Muscle of arm (tissue), 1 donor: ENCODE measurements at regions not wholly inside any gene's neighbourhood (a gene's known extent, or its start where the extent isn't known, plus 50 kb on each side); places are given as distances from the start of the nearest gene placed in this dataset.
"Not testable (repeated sequence)": the region's sequence is repeated elsewhere in the genome, so short reads cannot be mapped to it uniquely, and the experiment has no call there.

Experiments
- DNase-seq: peaks from one replicate; pipeline ENCODE4 v3.0.0-alpha.2; 2013

DNA sequence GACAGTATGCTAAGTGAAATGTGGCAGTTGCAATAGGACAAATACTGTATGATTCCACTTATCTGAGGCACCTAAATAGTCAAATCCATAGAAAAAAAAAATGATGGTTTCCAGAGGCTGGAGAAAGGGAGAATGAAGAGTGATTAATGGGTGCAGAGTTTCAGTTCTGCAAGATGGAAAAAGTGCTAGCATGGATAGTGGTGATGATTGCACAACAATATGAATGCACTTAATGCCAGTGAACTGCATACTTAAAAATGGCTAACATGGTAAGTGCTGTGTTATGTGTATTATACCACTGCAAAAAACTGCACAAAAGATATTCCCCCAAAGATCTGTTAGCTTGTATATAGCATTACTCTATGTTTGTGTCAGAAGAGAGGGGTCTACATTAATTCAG lies 185.4 kb downstream of the INHBB start:
- DNase-seq = no peak

DNA sequence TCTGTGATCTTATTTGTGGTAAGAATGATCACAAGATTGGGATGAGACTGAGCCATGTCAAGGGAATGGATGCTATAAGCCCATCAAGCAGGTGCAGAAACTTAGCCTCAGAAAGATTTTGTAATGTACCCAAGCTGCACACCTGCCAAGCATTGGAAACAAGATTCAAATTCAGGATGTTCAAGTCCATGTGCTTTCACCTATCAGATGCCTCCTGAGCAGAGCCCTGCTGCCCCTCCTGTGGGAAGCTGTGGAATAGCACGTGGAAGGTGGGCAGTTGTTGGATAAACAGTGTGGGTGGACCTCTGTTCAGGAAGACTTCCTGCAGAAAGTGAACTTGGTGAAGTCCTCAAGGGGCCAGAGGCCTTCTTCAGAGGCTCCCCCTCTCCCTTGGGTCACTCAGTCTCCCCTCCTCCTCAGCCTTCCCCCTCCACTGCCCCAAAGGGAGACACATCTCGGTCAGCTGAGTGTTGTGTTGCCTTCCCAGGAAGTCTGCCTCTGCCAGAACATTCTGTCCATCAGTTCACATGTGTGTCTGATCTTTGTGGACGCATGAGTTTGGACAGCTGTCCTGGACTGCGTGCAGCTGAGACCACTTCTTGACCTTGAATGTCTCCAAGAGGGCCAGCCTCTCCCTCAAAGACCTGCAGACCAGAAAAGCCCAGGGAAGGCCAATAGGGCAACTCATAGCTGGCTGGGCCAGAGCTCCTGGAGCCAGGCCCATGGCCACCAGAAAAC lies 186.1 kb downstream of the INHBB start:
- no peak for DNase-seq

DNA sequence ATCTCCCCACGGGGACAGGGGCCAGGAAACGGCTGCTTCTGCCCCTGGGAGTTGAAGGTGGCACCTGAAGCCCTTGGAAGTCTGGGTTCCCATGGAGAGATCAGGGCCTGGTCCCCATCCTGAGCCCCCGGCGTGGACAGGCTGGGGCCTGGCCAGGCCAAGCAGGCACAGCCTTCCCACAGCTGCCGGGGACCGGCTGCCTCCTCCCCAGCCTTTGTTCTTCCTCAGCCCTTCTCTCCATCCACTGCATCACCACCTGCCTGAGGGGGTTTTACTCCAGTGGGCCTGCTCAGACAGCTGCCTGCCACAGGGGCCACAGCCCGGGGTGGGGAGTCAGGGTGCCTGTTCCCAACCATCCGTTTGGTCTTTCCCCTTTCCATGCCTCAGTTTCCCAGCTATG lies 187.7 kb downstream of the INHBB start:
- DNase-seq = no peak

DNA sequence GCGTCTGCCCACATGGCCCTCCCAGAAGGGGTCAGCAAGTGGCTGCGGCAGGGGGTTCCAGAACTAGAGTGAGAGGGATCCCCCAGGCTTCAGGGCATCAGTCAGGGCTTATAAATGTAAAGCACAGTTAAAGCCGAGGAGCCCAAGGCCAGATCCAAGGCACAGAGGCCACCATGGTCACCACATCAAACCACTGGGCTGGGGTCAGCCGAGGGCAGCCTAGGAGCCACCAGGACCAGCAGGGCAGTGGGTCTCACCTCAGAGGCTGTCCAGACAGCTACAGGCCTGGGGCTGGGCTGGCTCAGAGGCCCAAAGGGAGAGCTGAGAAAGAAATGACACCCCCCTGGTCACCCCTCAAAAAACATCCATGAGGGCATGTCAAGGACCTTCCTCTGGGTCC lies 188.5 kb downstream of the INHBB start:
- no peak for DNase-seq

DNA sequence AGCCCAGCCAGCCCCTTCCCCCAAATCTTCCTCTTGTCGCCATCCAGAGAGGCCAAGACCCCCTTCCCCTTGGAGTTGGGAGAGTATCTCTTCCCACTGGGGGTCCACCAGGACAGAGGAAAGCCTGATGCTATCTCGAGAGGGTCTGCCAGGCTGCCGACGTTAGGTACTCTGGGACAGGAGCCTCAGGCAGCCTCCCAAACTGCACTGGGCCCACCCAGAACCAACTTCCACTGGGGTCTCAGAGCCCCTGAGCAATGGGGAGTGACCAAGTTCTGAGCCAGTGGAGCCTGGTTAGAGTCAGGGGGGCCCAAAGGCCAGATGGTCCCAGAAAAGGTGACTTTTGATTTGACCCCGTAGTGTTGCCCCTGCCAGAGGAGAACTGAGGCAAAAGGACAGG lies 189.1 kb downstream of the INHBB start:
- no peak for DNase-seq

DNA sequence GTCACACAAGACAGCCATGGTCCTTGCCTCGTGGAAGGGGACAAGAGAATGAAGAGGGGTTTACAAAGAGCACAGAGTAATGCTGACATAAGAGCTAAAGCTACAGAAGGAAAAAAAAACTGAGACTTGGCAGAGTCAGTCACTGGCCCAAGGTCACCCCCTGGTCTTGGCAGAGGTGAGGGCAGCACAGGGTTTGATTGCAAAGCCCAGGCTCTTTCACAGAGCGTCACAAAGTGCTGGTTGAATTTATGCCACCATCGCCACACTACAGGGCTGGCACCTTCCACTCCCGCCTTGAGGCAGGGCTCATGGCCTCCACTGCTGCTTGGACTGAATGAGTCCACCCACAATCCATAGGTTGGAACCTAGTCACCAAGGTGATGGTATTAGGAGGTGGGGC lies 190.2 kb downstream of the INHBB start:
- DNase-seq = no peak

DNA sequence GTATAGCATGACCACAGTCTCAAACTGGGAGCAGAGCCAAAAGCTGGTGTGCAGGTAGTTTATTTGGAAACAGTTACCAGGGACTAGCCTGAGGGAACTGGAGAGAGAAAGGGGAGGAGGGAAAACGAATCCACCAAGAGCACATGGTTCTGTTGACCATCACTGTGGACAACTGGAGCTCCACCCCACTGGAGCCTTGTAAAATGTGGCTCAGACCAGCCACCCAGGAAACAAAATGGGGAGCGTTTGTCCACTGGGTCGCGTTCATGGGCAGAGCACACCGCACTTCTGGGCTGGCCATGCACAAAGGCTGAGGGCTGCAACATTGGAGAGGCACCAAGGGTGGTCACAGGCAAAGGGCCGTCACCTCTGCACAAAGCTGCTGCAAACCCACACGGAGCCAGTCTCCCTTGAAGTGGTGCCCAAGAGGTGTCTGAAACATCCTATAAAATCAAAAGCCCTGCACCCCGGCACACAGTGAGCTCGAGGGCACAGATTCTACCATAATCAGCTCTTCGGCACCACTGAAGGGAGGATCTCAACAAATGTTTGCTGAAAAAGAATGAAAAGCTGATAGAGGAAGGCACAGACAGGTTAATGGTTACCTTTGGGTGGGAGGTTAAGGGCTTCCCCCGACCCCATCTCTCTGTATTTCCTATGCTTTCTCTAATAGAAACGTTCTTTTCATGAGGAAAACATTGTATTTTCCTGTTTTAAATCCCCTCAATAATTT lies 192.9 kb downstream of the INHBB start:
- DNase-seq = no peak

DNA sequence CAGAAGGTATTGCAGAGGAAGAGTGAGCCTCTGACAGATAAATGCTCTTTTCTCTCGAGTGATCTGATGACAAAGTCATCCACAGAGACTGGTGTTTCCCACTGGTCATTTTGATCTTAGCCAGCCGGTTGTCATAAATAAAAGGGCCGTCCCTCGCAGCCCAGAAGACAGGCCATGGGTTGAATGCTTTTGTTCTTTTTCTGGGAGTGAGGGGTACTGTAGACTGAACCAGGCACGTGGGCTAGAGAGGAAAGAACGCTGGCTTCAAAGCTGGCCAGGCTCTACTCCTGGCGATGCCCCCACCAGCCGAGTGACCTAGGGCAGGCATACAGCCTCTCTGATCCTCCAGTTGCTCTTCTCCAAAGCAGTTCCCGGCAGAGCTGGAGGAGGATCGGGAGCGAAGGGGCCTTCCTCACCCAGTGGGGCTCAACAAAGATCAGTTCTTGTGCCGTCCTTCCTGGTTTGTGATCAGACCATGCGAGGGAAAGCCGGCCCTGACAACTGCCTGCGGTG lies 193.5 kb downstream of the INHBB start:
- no peak for DNase-seq

DNA sequence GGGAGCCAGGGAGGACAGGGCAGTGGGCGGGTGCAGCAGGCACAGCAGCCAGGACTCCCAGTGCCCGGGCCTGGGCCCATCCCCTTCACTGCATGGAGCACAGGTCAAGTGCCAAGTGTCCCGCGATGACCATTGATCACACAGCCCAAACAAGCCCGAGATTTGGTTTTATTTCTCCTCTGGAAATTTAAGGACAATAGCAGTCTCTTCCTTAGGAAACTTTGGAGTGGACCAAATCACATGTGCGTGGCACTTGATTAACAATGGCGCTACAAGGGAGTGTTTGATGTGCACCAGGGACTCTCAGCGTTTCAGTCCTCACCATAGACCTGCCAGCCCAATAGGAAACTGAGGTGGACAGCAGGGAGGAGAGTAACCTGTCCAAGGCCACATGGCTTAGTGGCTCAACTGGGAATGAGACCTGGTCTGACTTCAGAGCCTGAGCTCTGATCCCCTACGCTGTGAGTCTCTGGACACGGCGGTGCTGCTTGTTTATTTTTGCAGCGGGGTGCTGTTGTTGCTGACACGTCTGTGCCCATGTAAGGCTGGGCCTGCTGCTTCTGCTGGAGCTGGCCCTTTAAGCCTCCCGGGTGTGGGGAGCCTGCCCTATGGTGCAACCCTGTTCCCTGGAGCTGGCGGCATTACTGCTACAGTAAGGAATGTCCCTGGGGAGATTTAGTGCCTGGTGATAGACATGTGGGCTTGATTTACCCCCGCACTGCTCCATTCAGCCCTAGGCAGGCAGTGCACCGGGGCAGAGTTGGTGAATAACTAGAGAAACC lies 194.2 kb downstream of the INHBB start:
- DNase-seq = no peak

DNA sequence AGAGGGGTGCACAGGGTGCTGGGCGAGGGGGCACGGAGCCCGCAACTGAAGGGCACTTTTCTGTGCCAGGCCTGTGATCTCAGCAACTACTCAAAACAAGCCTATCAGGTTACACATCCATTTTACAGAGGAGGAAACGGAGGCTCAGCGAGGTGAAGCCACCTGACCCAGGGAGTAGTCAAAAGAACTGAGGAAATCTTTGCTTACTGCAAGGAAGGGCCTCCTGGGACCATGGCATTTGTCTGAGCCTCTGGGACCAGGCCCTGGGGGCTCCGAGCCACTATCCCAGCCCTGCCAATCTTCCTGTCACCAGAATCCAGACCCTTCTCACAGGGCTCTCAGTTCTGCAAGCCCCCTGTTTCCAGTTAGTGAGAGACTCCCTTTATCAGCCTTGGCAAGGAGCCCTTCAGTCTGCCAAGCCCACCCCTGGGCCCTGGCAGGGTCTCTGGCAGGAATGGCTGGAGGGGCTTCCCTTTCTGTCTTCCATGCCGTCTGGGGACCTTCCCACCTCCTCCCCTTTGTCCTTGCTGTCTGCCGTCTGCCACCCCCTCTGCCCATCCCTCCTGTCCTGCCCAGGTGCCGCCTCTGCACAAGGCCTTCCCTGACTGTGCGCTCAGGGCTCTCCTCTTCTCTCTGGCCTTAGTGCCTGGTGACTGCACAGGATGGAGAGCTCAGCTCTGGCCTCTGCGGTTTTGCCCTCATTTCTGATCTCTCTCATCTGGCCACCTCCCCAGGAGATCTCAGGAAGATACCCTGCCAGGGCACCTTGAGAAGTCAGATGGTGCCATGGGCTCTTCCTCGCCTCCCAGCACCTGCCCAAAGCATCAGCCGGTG lies 194.7 kb upstream of the GLI2 start:
- no peak for DNase-seq

DNA sequence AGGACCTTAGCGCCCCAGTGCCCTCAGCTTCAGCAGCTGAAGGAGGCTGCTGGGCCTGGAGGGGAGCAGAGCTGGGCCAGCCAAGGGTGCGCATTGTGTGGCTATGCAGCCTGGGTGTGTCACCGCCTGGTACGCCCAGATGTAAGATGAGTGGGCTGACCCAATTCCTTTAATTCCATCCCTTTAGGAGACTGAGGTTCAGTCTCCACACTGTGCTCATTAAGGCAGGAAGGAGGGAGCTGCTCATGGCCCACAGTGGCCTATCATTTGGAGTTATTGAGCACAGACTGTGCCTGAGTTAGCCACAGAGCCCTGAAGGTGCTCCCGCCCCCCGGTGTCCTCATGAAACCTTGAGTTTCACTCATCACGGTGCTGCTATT lies 194.1 kb upstream of the GLI2 start:
- DNase-seq = no peak

DNA sequence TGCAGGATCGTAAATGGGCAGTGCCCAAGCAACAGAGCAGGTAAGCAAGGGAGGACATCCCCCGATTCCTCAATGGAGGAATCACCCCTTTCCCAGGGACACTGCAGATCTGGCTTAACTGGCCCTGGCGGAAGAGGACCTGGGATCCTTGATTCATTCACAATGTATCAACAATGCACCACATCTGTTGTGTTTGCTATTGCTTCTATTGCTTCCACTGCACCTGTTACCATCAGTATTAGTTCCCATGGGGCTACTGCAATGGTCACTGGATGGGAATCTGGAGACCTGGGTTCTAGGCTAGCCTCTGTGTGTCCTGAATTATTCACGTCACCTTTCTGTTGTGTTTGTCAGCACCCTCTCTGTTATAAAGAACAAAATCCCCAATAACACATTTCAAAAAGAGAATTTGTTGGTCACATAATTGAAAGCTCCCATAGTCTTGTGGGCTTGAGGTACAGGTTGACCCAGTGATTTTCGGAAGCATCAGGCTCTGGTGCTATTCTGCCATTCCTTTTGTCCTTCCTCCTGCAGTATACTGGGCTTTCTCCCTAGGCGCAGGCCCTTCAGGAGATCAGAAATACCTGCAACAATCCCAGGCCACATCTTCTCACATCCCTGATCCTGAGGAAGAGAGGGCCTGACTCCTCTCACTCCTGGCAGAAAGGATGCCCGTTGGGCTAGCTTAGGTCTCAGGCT lies 193.5 kb upstream of the GLI2 start:
- no peak for DNase-seq

DNA sequence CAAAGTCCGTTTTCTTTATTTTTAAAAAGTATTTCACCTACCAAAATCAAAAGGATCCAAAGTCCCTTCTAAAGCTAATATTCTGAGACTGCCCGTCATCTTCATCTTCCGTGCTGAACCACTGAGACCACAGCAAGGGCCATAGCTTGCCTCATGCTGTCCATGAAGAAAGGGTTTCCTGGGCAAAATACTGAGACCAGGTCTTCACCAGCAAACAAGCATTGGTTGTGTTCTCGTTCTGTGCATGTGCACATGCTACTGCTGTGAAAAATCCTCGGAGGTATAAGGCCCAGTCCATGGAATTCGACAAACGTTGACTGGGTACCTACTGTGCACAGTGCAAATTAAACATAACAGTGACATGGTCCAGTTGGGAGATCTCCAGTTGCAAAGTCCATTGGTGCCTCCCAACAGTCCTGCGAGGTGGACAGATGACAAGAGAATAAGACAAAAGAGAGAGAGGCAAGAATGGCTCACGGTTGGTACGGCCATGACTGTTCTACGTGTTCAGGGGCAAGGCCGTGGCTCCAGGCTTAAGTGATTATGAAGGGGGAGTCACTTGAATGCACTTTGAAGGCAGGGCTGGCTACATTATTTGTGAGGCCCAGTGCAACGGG lies 192.6 kb upstream of the GLI2 start:
- DNase-seq = no peak

DNA sequence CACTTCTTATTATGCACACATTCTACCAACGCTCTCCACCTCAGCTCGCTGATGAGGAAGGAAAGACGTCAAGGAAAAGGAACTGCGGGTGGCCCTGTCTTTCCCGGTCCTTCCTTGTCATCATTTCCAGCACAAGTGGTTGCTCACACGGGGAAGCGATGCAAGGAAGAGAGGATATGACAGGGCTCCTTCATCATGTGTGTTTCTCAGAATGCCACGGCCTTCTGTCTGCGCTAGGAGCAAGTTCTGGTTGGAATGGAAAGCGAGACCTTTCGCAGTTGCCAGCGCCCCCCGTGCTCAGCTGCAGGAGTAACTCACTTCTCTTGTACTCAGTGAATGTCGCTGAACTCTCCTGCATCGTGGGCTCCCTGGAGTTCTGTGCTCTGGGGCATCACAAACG lies 191.8 kb upstream of the GLI2 start:
- DNase-seq = no peak

DNA sequence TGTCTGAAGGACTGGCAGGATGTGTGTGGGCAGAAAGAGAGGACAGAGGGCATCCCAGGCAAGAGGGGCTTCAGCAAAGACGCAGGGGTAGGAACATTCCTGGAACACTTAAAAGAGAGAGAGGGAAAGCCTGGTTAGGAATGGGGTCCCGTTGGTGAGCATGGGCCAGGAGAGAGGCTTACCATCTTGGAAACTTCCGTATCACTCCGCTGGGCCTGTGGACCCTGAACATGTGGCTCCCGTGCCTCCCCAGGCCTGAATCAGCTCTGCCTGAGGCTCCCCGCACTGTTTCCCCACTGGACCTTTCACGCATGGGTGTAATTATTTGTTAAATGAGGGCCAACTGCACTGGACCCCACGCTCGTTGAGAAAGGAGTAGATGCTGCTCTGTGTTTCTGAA lies 191.1 kb upstream of the GLI2 start:
- DNase-seq = no peak

DNA sequence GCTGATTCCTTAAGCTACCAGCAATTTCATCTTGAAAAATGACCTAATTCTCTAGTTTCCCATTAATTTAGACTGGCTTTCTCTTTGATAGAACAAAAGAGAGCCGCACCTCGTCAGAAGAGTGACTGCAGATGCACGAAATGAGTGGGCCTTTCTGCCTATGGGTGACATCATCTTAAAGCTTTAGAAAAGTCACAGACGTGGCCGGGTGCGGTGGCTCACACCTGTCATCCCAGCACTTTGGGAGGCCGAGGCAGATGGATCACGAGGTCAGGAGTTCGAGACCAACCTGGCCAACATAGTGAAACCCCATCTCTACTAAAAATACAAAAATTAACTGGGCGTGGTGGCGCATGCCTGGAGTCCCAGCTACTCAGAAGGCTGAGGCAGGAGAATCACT lies 190.7 kb upstream of the GLI2 start:
- DNase-seq = not testable (repeated sequence)

DNA sequence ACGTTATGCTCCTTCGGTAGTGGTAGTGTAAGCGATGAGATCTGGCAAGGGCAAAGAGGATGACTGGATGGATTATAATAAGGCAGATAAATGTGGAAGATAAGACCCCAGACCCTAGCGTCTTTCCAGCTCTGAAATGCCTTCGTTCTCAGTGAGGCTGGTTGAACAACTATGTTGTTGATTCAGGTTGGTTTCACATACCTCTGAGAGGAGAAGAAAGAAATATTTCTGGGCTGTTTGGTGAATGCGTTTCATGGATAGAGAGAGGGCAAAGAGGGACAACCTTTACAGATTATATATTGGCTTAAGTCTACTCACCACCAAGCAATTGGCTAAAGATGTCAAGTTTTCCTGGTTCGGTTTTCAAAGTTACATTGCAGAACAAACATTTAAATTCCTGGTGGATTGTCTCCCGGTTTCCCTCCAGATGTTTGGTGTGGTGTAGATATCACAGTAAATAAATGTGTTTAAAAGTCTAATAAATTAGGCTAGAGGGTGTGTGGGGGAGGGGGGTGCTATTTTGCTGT lies 190.1 kb upstream of the GLI2 start:
- no peak for DNase-seq

DNA sequence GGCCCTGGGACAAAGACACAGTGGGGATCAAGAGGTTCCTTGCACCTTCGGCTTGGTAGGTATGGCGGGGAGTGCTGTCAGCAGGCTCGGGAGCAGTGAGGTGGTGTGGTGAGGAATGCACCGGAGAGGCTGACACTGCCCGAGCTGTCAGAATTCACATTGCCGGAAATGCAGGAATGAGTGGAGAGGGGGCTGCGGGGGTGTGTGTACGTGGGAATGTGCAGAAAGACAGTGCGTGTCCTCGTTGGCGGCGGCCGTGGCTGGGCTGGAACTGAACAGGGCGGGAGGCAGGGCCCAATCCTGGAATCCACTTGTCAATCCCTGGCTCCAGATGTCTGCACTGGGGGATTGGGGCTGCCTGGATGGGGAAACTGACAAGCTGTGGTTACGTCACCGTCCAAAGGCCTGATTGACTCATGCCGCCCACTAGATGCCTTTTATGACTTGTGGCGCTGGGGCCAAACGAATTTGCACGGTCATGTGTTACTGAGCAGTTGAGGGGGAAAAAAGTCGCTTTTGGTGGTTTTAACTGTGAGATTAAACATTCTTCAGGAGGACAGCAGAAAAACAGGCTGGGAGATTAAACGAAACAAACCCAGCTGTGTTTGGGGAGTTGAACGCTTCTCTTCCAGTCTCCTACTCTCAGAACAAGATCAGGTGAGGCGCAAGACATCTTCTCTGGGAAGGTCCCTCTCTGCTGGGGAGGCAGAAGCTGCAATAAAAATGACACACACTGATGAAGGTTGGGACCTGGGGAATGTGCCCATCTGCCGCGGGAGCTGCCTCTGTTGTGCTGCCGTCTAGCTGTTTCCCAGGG lies 189.4 kb upstream of the GLI2 start:
- DNase-seq = peak; percentile 58

DNA sequence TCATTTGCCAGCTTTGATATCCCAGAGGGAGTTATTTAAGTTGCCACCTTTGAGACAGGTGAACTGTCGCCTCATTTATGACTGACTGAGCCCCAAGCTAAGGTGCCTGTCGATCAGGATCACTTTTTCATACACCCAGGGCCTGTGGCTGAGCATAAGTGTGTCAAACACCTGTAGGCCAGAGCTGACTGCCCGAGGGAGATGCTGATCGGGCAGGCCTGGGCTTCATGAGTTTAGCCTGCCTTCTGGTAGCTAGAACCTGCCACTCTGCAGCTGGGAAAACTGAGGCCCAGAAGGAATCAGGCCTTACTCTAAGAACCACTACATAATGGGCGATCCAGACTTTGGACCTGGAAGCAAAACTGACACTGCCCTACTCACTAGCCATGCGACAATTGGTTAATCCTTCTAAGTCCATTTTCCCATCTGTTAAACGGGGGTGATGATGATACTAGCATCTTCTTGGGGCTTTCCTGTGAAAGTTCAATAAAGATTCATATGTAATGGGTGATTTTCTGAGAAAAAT lies 188.7 kb upstream of the GLI2 start:
- no peak for DNase-seq
